ENCODE measurements at regions not wholly inside any gene's neighbourhood (a gene's known extent, or its start where the extent isn't known, plus 50 kb on each side); places are given as distances from the start of the nearest gene placed in this dataset.

GRCh38 chr18:10232062-10232461, 222.4 kb upstream of the APCDD1 start:
- TF ChIP-seq CTCF (IDR thresholded peaks at IDR 0.05; ENCODE audit: poor library complexity) (no peak), EZH2 (IDR thresholded peaks at IDR 0.05; ENCODE audit: borderline replicate concordance) (no peak)

All from hepatocyte (in vitro differentiated cells).